Fibroblast of lung (primary cell): ENCODE measurements at regions not wholly inside any gene's neighbourhood (a gene's known extent, or its start where the extent isn't known, plus 50 kb on each side); places are given as distances from the start of the nearest gene placed in this dataset.

Source experiments
- DNase-seq, 2 donors: peaks; one replicate each; pipeline versions ENCODE4 v3.0.0 to v3.0.0-alpha.2; 2010; ENCODE audit warnings: low read depth in 2 of 2
- H2AFZ ChIP-seq: 2 replicates; pipeline ENCODE4 v1.5.1; 2012; ENCODE audit warnings: low read length, control low read depth, inconsistent platforms
- H3K27ac ChIP-seq: 2 replicates; pipeline ENCODE4 v1.5.1; 2011; ENCODE audit warnings: low read length, control low read depth; ENCODE audit not compliant: insufficient read depth
- H3K27me3 ChIP-seq: 2 replicates; pipeline ENCODE4 v1.5.1; 2011; ENCODE audit warnings: mild to moderate bottlenecking, low read length; ENCODE audit not compliant: control insufficient read depth, insufficient read depth
- H3K36me3 ChIP-seq: 2 replicates; pipeline ENCODE4 v1.5.1; 2011; ENCODE audit warnings: low read length; ENCODE audit not compliant: control insufficient read depth, insufficient read depth
- H3K4me1 ChIP-seq: 2 replicates; pipeline ENCODE4 v1.5.1; 2011; ENCODE audit warnings: low read length; ENCODE audit not compliant: control insufficient read depth, insufficient read depth; ENCODE audit errors: extremely low read depth
- H3K4me2 ChIP-seq: 2 replicates; pipeline ENCODE4 v1.5.1; 2011; ENCODE audit warnings: low read length, control low read depth; ENCODE audit not compliant: insufficient read depth; ENCODE audit errors: extremely low read depth
- H3K4me3 ChIP-seq, 4 experiments: fragments of 200-600 bp in 1 of 4; sonication (generic) in 1 of 4; replicated peaks in 1 of 4; 2 replicates each; pipeline ENCODE4 v1.5.1; 2011 to 2016; ENCODE audit warnings: low read length in 4 of 4, low read depth in 3 of 4, mild to moderate bottlenecking in 3 of 4, control low read depth in 2 of 4, inconsistent platforms in 1 of 4, mixed read lengths in 1 of 4; ENCODE audit not compliant: insufficient read depth in 1 of 4; ENCODE audit errors: control extremely low read depth in 1 of 4
- H3K79me2 ChIP-seq: 2 replicates; pipeline ENCODE4 v1.5.1; 2012; ENCODE audit warnings: mild to moderate bottlenecking, low read length, inconsistent platforms; ENCODE audit not compliant: control insufficient read depth, insufficient read depth
- H3K9ac ChIP-seq: 2 replicates; pipeline ENCODE4 v1.5.1; 2011; ENCODE audit warnings: mild to moderate bottlenecking, low read length, control low read depth; ENCODE audit not compliant: insufficient read depth
- H3K9me3 ChIP-seq: 2 replicates; pipeline ENCODE4 v1.5.1; 2012; ENCODE audit warnings: low read depth, low read length; ENCODE audit not compliant: control insufficient read depth, insufficient read depth
- H4K20me1 ChIP-seq: 2 replicates; pipeline ENCODE4 v1.5.1; 2011; ENCODE audit warnings: low read length; ENCODE audit not compliant: control insufficient read depth, insufficient read depth; ENCODE audit errors: extremely low read depth
- EZH2 ChIP-seq: IDR thresholded peaks from 2 replicates; pipeline ENCODE4 v1.5.1; 2012; ENCODE audit warnings: low read length, control low read depth, mild to moderate bottlenecking; ENCODE audit errors: missing control alignments
- TF ChIP-seq, protein P1 (sequence below), 2 donors: IDR thresholded peaks in 1 of 2; conservative IDR thresholded peaks in 1 of 2; 1 replicate in 1 of 2; 2 replicates in 1 of 2; pipeline ENCODE4 v1.5.1; 2011 to 2012; ENCODE audit warnings: low read length in 2 of 2, control low read depth in 1 of 2, inconsistent platforms in 1 of 2, low read depth in 1 of 2, mild to moderate bottlenecking in 1 of 2

DNA sequence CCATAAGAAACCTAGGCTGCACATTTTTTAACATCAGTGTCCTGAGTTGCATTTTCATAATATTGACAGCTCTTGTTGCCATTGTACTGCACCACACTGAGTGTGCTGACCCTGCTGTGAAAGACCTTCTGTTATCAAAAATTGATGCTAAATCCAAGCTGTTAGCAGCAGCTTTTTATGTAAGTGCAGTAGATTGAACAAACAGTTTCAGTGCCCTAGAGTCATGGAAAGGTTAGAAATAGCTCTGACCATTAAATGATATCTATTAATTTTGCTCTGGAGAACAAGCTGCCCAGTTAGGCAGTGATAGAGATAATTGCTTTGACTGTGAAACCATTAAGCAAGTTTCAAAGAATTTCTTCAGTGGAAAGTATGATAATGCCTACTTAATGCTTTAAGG is 1289.2 kb upstream of the PCDH20 start:
- H3K36me3 ChIP-seq, result no peaks in the 10 kb centered on the region

DNA sequence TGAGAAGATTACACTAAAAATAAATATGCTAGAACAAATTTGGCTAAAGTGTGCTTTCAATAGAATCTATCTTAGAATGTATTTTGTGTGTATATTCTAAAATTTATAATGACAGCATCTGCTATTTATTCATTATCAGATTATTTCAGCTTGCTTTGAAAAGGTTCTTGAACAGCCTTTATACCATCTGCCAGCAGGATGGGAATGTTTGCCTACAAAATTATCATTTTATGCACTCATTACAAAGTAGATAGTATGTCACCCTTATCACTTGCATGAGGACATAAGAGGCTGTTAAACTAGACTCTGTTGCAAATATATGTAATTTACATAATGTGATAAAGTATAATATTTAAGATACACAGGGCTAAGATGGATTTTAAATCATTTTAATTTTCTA is 1286.9 kb upstream of the PCDH20 start:
- no peak overlapping the region for H2AFZ ChIP-seq
- H3K27ac ChIP-seq, result no peak overlapping the region
- H4K20me1 ChIP-seq, result no peaks in the 10 kb centered on the region
- DNase-seq, result no peak
- H3K4me2 ChIP-seq, result no peak overlapping the region
- no peak overlapping the region for H3K4me3 ChIP-seq
- H3K27me3 ChIP-seq, result no peaks in the 10 kb centered on the region
- no peak overlapping the region for H3K9ac ChIP-seq
- no peaks in the 10 kb centered on the region for H3K9me3 ChIP-seq
- H3K79me2 ChIP-seq, result no peaks in the 10 kb centered on the region
- TF ChIP-seq, protein P1, sequence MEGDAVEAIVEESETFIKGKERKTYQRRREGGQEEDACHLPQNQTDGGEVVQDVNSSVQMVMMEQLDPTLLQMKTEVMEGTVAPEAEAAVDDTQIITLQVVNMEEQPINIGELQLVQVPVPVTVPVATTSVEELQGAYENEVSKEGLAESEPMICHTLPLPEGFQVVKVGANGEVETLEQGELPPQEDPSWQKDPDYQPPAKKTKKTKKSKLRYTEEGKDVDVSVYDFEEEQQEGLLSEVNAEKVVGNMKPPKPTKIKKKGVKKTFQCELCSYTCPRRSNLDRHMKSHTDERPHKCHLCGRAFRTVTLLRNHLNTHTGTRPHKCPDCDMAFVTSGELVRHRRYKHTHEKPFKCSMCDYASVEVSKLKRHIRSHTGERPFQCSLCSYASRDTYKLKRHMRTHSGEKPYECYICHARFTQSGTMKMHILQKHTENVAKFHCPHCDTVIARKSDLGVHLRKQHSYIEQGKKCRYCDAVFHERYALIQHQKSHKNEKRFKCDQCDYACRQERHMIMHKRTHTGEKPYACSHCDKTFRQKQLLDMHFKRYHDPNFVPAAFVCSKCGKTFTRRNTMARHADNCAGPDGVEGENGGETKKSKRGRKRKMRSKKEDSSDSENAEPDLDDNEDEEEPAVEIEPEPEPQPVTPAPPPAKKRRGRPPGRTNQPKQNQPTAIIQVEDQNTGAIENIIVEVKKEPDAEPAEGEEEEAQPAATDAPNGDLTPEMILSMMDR (conservative IDR thresholded peaks at IDR 0.05 in 1 of 2, IDR thresholded peaks at IDR 0.05 in 1 of 2; ENCODE audit: low read depth in 1 of 2, low read length in 2 of 2), result no peak
- TF ChIP-seq EZH2, result no peak
- H3K4me1 ChIP-seq, result no peaks in the 10 kb centered on the region
- H3K36me3 ChIP-seq, result no peaks in the 10 kb centered on the region

More for the DNA sequence above, 1289.2 kb upstream of the PCDH20 start:
- no peak for TF ChIP-seq EZH2
- TF ChIP-seq, protein P1 (conservative IDR thresholded peaks at IDR 0.05 in 1 of 2, IDR thresholded peaks at IDR 0.05 in 1 of 2; ENCODE audit: low read depth in 1 of 2, low read length in 2 of 2), result no peak
- Histone ChIP-seq H3K79me2 (no peaks in the 10 kb centered on the region), H3K27ac (no peak overlapping the region), H3K4me2 (no peak overlapping the region), H3K4me3 (no peak overlapping the region), H3K4me1 (no peaks in the 10 kb centered on the region), H3K9ac (no peak overlapping the region), H2AFZ (no peak overlapping the region), H4K20me1 (no peaks in the 10 kb centered on the region), H3K9me3 (no peaks in the 10 kb centered on the region), H3K27me3 (no peaks in the 10 kb centered on the region)
- no peak for DNase-seq

DNA sequence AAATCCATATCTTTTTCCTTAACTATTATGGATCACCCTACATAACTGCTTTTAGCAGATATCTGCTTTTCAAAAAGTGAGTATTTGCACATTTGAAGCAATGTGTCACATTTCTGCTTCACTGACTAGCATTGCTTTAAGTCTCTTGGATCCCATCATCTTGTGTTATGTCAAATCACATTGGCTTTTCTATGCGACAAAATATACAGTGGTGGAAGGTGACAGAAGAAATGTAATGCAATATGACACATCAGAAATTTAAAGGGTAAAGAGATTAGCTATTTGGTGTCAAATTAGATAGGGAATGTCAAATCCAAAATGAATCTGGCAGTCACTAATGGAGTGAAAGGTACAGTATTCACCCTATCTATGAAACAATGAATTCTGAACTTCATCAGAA is 1282.1 kb upstream of the PCDH20 start:
- H3K4me2 ChIP-seq, result no peak overlapping the region
- no peaks in the 10 kb centered on the region for H3K79me2 ChIP-seq
- no peaks in the 10 kb centered on the region for H3K27me3 ChIP-seq
- TF ChIP-seq, protein P1 (conservative IDR thresholded peaks at IDR 0.05 in 1 of 2, IDR thresholded peaks at IDR 0.05 in 1 of 2; ENCODE audit: low read depth in 1 of 2, low read length in 2 of 2), result no peak
- TF ChIP-seq EZH2, result no peak
- H3K9me3 ChIP-seq, result no peaks in the 10 kb centered on the region
- no peaks in the 10 kb centered on the region for H3K4me1 ChIP-seq
- H3K9ac ChIP-seq, result no peak overlapping the region
- H3K4me3 ChIP-seq, result no peak overlapping the region
- no peak for DNase-seq
- no peak overlapping the region for H2AFZ ChIP-seq
- no peaks in the 10 kb centered on the region for H3K36me3 ChIP-seq
- H4K20me1 ChIP-seq, result no peaks in the 10 kb centered on the region
- no peak overlapping the region for H3K27ac ChIP-seq
